ENCODE measurements at regions not wholly inside any gene's neighbourhood (a gene's known extent, or its start where the extent isn't known, plus 50 kb on each side); places are given as distances from the start of the nearest gene placed in this dataset.

GRCh38 chr5:12777342-12777741, 873.1 kb upstream of the CTNND2 start:
- TF ChIP-seq SUZ12 (IDR thresholded peaks at IDR 0.05; ENCODE audit: extremely low read depth, insufficient read depth, insufficient read length) = no peak
- no peak for TF ChIP-seq ZNF274 (IDR thresholded peaks at IDR 0.05; ENCODE audit: low read depth, low read length)

All from NT2/D1 (cell line).